ENCODE measurements at regions not wholly inside any gene's neighbourhood (a gene's known extent, or its start where the extent isn't known, plus 50 kb on each side); places are given as distances from the start of the nearest gene placed in this dataset.
"Not testable (repeated sequence)": the region's sequence is repeated elsewhere in the genome, so short reads cannot be mapped to it uniquely, and the experiment has no call there.

DNA sequence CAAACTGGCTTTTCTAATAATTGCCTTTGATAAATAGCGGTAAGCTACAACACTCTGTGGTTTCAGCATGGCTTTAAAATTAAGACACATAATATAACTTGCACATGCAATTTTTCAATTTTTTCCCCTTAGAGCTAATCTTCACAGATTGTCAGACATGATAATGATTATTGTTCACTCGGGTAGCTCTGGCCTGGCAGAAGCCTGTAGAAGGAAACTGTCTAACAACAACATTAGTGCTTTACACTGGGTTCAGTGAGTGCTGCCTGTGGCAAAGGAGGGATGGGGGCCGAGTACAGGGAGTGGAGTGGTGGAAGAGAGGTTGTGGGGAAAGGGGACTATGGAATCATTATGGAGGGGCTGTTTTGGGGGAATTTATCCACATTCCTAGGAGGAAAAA is 67.2 kb upstream of the AUTS2 start:
- no peak overlapping the region for H3K27ac Mint-ChIP-seq
- H3K4me1 Mint-ChIP-seq (ENCODE audit: unreplicated experiment), result peaks cover 13% of the 10 kb centered on the region
- H3K4me3 Mint-ChIP-seq, result no peak overlapping the region
- no peaks in the 10 kb centered on the region for H3K9me3 Mint-ChIP-seq
- TF ChIP-seq CTCF (conservative IDR thresholded peaks at IDR 0.05), result no peak
- DNase-seq (ENCODE audit: extremely low spot score, unreplicated experiment), result no peak
- peaks cover 24% of the 10 kb centered on the region for H3K27me3 Mint-ChIP-seq
- no peaks in the 10 kb centered on the region for H3K36me3 Mint-ChIP-seq

DNA sequence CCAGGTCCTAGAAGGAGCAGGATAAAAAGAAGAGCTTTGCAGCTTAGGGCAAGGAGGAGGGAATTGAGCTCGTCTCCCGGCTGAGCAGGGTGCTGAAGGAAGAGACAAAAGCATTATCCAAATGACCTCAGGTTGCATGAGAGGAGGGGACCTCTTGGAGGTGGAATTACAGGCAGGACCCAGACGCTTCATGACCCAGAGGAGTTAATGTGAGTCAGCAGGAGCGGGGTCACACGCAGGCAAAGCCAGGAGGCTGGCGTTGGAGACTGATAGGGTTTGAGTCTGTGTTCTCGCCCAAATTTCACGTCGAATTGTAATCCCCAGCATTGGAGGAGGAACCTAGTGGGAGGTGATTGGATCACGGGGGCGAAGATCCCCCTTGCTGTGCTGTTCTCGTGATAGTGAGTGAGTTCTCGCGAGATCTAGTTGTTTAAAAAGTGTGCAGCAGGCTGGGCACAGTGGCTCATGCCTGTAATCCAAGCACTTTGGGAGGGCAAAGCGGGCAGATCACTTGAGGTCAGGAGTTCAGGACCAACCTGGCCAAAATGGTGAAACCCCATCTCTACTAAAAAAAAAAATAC is 63.7 kb upstream of the AUTS2 start:
- peaks cover 27% of the 10 kb centered on the region for H3K27me3 Mint-ChIP-seq
- TF ChIP-seq CTCF (conservative IDR thresholded peaks at IDR 0.05), result no peak
- no peaks in the 10 kb centered on the region for H3K36me3 Mint-ChIP-seq
- no peak for DNase-seq (ENCODE audit: extremely low spot score, unreplicated experiment)
- H3K4me1 Mint-ChIP-seq (ENCODE audit: unreplicated experiment), result peaks cover 13% of the 10 kb centered on the region
- no peak overlapping the region for H3K27ac Mint-ChIP-seq
- no peak overlapping the region for H3K4me3 Mint-ChIP-seq
- no peaks in the 10 kb centered on the region for H3K9me3 Mint-ChIP-seq

GRCh38 chr7:69537691-69538090 is 60.6 kb upstream of the AUTS2 start:
- Mint-ChIP-seq H3K27ac (no peak overlapping the region), H3K4me3 (no peak overlapping the region), H3K36me3 (no peaks in the 10 kb centered on the region), H3K4me1 (ENCODE audit: unreplicated experiment) (peaks cover 9% of the 10 kb centered on the region), H3K27me3 (peaks cover 27% of the 10 kb centered on the region), H3K9me3 (no peaks in the 10 kb centered on the region)
- DNase-seq (ENCODE audit: extremely low spot score, unreplicated experiment), result no peak
- no peak for TF ChIP-seq CTCF (conservative IDR thresholded peaks at IDR 0.05)

GRCh38 chr7:69539531-69539930 is 58.7 kb upstream of the AUTS2 start:
- Mint-ChIP-seq H3K36me3 (no peaks in the 10 kb centered on the region), H3K4me3 (no peak overlapping the region), H3K4me1 (ENCODE audit: unreplicated experiment) (peaks cover 1% of the 10 kb centered on the region), H3K9me3 (no peaks in the 10 kb centered on the region), H3K27ac (no peak overlapping the region), H3K27me3 (peaks cover 11% of the 10 kb centered on the region)
- DNase-seq (ENCODE audit: extremely low spot score, unreplicated experiment), result no peak
- TF ChIP-seq CTCF (conservative IDR thresholded peaks at IDR 0.05), result no peak

- Mint-ChIP-seq H3K4me1 (ENCODE audit: unreplicated experiment) (no peaks in the 10 kb centered on the region), H3K4me3 (no peak overlapping the region), H3K27ac (no peak overlapping the region), H3K27me3 (peaks cover 6% of the 10 kb centered on the region), H3K36me3 (no peaks in the 10 kb centered on the region), H3K9me3 (no peaks in the 10 kb centered on the region)
- TF ChIP-seq CTCF (conservative IDR thresholded peaks at IDR 0.05), result no peak
- DNase-seq (ENCODE audit: extremely low spot score, unreplicated experiment), result no peak
Measured at GRCh38 chr7:69540287-69540686, 58.0 kb upstream of the AUTS2 start.

DNA sequence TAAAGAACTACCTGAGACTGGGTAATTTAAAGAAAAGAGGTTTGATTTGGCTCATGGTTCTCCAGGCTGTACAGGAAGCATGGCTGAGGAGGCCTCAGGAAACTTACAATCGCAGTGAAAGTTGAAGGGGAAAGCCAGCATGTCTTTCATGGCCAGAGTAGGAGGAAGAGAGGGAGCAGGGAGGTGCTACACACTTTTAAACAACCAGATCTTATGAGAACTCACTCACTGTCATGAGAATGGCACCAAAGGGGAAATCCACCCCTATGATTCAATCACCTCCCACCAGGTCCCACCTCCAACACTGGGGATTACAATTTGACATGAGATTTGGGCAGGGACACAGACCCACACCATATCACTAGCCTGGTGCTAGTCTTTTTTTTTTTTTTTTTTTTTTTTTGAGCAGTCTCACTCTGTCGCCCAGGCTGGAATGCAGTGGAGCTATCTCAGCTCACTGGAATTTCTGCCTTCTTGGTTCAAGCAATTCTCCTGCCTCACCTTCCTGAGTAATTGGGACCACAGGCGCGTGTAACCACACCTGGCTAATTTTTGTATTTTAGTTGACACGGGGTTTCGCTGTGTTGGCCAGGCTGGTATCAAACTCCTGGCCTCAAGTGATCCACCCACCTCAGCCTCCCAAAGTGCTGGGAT is 56.4 kb upstream of the AUTS2 start:
- not testable (repeated sequence) for H3K9me3 Mint-ChIP-seq; H3K4me3 Mint-ChIP-seq; H3K36me3 Mint-ChIP-seq; DNase-seq (ENCODE audit: extremely low spot score, unreplicated experiment); H3K27me3 Mint-ChIP-seq; H3K4me1 Mint-ChIP-seq (ENCODE audit: unreplicated experiment); H3K27ac Mint-ChIP-seq

Measured in type B pancreatic cell (in vitro differentiated cells).